Central memory CD4-positive, alpha-beta T cell (primary cell): ENCODE measurements at regions not wholly inside any gene's neighbourhood (a gene's known extent, or its start where the extent isn't known, plus 50 kb on each side); places are given as distances from the start of the nearest gene placed in this dataset.
"Not testable (repeated sequence)": the region's sequence is repeated elsewhere in the genome, so short reads cannot be mapped to it uniquely, and the experiment has no call there.

ENCODE experiments used
- DNase-seq: peaks from one replicate; pipeline ENCODE4 v3.0.0; 2022

DNA sequence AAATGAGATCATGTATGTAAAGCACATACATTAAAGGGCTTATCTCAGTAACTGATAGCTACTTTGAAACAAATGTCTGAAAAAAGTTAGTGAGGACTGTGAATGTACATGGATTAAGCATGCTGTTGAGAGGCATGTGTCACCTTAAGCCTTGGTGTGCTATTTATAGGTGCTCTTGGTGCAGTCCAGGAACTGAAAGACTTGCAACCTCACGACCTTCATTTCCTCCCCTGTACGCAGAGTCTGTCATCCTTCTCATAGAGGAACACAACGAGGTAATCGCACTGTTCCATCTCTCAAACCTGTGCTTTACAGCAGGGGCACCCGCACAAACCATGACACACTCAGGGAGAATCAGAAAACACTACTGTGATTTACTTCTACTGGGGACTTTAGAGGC is 65.6 kb downstream of the UFM1 start:
- no peak for DNase-seq

DNA sequence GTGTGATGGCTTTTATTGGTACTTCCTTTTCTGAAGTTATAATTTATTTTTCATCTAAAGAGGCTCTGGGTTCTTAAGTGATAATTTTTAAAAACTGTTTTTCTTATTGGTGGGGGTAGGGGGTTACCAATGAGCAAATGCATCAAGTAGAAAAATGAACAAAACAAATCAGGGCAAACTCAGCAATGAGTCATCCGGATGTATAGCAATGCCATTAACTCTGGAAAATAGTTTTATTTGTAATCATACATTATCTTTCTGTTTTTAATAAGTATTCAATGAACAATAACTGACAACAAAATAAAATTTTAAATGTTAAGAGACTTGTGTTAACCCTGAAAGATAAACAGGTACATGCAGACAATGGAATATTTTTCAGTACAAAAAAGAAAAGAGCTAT is 67.6 kb downstream of the UFM1 start:
- DNase-seq: no peak

DNA sequence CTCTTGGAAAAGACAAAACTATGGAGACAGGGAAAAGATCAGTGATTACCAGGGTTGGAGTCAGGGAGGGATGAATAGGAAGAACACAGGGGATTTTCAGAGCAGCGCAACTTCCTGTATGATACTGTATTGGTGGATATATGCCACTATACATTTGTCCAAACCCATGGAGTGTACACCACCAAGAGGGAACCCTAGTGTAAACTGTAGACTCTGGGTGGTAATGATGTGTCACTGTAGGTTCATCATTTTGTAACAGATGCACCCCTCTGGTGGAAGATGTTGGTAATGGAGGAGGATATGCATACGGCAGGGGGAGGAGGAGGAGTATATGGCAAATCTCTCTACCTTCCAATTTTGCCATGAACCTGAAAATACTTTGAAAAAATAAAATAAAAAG is 68.1 kb downstream of the UFM1 start:
- DNase-seq: no peak

DNA sequence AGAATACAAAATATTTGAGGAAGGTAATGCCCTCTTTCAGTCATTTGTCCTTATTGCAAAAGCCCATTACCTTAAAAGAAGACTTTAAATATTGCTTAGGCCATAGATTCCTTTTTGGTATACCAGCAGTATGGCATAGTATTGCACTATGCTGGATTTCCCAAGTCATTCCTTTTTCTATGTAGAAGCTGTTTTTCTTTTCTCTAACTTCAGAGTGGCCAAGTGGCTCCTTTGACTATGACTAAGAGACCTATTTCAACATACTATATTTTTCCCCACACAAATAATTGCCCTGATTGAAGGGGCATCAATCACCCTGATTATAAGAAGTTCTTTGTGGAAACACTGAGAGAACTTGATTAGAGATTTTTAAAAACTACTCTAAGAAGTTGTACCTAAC is 68.6 kb downstream of the UFM1 start:
- DNase-seq: no peak

DNA sequence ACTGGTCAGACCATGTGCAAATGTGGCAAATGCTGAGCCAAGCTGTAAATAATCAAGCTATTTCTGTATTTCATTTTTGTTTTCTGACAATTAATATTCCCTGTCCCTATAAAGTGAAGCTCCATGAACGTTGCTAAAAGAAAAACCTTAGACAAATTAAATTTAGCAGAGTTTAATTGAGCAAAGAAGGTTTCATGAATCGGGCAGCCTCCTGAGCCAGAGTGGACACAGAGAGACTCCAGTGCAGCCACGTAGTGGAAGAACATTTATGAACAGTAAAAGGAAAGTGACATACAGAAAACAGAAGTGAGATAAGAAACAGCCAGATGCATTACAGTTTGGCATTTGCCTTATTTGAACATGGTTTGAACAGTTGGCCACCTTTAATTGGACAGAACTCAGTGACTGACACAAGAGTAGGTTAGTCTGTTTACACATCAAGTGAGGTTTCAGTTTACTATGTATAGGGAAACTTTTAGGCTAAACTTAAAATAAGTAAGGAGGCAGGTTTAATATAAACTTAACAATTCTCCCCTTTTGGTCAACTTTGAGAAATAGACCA is 69.7 kb downstream of the UFM1 start:
- no peak for DNase-seq

DNA sequence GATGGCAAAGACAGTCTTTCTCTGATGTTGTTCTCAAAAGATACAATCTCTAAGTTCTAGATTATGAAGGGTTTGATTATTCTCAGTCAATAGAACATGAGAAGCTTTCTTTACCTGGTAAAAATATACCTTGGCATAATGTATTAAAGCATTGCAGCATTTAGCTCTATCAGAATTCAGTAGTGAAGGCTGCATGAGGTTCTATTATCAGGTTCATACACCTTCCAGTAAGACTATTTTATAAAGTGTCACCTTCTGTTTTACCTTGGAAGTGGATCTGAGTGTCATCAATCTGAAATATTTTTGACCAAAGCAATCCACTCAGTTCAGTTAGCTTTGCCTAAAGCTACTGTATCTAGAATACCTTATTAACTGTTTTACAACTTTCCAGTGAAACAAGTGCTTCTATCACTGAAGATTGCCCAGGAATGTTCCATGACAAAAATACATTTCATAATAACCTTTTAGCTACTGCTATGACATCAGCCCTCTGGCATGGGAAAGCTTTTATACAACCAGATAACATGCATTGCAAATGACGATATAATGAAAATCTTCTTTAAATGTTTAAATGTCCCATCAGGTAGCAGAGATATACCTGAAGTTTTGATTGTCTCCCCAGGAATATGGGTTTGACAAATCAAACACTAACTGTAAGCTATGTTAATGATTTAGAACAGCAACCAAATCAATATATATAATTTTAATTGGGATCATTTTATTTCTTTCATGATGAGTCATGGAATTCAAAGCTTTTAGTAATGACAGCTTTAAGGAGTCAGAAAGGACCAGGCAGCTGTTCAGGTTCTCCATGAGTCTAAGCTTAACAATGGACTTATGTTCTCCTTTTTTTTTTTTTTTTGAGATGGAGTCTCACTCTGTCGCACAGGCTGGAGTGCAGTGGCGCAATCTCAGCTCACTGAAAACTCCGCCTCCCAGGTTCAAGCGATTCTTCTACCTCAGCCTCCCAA is 72.2 kb downstream of the UFM1 start:
- no peak for DNase-seq

DNA sequence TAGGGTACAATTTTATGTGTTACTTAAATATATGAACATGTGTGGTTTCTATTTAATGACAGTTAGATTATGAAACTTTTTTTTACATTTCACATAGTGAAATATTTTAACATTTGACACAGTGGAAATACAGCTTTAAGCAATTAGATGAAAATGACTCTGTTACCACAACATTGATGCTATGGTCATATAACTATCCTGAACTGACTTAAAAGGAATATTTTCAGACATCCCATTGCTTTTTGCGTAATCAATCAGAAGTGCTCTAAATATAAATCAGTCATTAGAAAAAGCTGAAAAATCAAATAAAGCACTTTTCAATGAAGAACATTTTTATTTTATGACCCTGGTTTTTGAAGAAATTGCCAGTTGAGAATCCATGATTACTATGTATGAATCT is 80.3 kb downstream of the UFM1 start:
- no peak for DNase-seq

DNA sequence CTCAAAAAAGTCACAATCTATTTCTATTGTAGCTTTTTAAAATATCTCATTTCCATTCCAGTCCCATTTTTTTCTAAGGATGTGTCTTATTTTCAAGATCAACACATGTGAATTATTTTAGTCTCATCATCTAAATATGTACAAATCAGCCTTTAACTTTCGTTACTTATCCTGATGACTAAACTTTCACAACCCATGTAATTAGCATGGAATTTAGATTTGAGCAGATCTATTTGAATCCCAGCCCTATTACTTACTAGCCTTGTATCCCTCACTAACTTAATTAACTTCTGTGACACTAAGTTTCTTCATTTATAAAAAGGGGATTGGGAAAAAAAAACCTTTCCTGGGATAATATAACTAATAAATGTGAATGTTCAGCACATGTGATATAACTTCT is 81.1 kb downstream of the UFM1 start:
- DNase-seq: no peak

DNA sequence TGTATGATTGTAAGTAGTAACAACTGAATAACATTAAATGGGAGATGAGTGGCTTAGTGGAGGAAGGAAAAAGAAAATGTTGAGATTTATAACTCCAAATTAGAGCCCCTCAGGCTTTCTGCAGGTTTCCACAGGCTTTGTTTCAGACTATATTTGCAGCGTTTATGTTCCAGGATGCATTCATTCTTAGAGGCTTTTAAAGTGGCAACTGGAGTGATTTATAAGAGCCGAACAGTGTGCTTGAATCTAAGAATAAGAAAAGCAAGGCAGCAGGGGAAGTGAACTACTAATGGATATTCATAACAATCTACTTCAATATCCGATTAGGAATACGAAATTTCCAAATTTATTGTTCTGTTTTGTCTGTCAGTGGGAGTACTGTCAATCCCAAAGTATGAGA is 91.0 kb downstream of the UFM1 start:
- DNase-seq: no peak

DNA sequence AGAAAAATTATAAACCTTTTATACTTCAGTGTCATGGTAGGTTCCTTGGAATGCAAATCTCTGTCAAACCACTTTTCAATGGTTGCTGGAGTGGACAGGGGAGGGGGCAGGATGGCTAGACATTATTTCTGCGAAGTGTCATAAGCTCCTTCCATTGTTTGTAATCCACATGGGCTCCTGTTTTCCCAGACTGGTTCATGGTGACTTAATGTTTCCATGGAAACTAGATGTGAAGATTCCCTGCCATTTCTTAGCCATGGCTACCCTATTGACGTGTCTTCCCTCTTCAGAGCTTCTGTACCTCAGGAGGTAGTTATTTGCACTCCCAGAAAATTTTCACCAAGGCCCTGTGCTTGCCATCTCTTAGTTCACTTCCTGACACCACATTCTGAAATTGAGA is 95.3 kb downstream of the UFM1 start:
- DNase-seq: no peak

DNA sequence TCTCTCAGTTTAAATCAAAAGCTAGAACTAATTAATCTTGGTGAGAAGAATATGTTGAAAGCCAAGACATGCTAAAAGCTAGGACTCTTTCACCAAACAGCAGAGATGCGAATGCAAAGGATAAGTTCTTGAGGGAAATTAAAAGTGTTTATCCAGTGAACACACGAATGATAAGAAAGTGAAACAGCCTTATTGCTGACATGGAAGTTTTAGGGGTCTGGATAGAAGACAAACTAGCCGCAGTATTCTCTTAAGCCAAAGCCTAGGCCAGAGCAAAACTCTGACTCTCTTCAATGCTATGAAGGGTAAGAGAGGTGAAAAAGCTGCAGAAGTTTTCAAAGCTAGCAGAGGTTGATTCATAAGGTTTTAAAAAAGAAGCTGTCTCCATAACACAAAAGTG is 103.0 kb downstream of the UFM1 start:
- DNase-seq: no peak

DNA sequence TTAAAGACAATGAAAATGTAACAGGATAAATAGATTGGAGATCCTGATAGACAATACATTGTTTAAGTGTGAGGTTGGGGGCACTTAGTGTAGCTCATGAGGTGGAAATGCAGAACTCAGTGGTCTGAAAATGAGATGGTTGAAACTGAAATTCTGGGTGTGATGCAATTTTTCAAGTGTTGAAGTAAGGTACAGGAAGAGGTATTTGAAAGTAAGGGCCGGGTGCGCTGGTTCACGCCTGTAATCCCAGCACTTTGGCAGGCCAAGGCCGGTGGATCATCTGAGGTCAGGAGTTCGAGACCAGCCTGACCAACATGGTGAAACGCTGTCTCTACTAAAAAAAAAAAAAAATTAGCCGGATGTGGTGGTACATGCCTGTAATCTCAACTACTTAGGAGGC is 113.0 kb downstream of the UFM1 start:
- no peak for DNase-seq

DNA sequence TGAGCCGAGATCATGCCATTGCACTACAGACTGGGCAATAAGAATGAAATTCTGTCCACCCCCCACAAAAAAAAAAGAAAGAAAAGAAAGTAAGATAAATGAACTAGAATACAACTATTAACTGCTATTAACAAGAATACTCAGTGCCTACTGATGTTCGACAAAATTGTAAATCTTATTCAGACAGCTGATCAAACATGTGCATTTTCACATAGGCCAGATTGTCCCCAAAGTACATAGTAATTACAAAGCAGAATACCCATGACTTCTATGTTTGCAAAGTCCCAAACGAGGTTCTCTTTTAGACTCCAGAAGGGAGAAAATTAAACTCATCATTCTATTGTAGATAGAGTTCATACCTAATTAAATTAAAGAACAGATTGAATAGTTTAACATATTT is 113.4 kb downstream of the UFM1 start:
- DNase-seq: no peak

DNA sequence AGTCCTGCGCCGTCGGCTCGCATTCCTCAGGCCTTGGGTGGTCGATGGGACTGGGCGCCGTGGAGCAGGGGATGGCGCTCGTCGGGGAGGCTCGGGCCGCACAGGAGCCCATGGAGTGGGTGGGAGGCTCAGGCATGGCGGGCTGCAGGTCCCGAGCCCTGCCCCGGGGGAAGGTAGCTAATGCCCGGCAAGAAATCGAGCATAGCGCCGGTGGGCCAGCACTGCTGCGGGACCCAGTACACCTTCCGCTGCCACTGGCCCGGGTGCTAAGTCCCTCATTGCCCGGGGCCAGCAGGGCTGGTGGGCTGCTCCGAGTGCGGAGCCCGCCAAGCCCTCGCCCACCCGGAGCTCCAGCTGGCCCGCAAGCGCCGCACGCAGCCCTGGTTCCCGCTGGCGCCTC is 122.8 kb downstream of the UFM1 start:
- DNase-seq: not testable (repeated sequence)

DNA sequence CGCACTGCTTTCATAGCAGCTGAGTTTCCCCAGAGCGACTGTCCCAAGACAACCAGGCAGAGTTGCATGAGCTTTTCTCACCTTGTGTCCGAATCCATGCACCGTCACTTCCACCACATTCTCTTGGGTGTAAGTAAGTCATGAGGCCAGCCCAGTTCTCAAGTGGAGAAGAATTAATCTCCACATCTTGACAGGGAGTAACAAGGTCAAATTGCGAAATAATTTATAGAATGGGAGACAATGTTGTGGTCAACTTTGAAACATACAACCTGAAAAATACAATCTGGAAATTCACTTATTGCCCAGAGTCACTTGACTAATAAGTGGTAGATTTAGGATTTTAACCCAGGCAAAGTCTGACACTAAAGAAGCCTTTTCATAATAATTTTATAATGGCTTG is 123.7 kb downstream of the UFM1 start:
- no peak for DNase-seq

DNA sequence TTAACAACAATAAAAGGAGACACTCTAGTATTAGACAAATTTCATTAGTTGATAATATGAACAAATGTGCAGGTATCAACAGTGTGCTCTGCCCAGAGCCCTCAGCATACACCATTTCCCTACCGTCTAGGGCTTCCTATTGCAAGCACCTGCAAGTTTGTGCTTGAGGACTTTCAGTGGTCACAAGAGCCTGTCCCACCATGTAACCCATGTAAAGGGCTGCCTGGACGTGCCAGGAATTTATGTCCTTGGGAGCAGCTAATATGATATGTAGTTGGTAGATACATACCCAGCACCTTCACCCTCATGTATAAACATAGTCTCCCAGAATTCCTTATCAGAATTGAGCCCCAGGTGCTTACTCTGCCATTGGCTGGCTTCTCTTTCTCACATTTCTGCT is 128.0 kb downstream of the UFM1 start:
- DNase-seq: no peak

DNA sequence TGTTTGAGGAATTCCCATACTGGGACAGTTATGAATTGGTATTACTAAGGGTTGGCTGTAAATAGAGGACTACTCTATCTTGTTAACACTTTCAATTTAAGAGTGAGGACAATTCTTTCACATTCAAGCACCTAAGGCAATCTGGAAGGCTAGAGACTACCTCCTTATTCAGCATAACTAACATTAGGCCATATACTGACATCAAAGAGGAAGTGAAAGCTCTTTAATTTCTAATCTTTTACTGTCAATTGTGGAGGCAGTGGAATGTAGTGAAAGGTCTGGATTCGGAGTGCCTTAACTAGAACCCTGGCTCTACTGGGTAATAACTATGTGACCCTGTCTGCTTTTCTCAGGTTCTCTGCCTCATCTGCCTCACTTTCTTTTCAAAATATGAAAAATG is 134.0 kb downstream of the UFM1 start:
- no peak for DNase-seq

DNA sequence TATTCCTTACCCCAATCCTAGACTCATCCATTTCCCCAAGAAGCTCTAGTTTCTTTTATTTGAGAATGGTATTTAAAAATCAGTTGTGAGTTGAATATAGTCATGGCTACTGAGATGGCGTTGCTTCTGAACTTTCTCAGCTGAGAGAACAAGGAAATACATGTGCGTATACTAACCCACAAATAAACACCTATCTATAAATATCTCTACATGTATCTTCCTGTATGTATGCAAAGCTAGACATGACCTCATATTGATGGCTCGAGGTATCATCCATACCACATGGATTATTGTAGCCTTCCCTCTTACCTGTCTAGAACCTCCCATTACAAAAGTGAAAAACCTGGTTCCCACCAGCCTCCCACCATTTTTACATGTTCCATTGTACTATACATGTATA is 141.0 kb downstream of the UFM1 start:
- no peak for DNase-seq

DNA sequence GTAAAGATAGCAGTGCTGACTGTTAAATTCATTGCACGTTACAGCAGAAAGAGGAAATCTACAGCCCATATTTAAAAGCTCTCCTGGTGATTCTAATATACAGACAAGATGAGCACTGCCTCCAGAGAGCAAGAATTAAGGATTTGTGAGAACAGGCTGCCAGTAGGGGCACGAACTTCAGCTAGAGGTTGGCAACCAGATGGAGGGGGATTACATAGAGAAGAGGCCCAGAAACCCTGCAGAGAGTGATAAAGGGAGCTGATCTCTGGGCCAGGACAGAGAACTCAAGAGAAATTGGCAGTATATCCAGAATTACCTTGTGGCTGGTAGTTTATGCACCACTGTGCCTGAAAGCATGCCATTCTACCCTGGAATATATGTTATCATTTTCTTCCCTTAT is 144.8 kb downstream of the UFM1 start:
- DNase-seq: no peak

DNA sequence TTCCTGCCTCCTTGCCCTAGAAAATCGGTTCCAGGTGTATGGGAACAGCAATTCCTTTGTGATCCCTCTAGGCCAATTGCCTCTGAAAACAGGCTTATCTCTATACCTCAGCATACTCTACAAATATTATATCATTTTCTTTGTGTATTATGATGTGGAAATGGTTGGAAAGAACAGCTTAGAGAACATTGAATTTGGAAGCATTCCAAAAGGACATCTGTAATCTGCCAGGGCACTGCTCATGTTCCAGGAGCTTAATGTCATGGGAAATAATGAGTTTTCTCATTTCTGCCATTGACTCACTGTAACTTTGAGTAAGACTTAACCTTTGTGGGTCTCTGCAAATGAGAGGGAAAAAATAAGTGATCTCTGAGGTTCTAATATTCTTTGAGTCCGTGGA is 147.3 kb downstream of the UFM1 start:
- DNase-seq: no peak

DNA sequence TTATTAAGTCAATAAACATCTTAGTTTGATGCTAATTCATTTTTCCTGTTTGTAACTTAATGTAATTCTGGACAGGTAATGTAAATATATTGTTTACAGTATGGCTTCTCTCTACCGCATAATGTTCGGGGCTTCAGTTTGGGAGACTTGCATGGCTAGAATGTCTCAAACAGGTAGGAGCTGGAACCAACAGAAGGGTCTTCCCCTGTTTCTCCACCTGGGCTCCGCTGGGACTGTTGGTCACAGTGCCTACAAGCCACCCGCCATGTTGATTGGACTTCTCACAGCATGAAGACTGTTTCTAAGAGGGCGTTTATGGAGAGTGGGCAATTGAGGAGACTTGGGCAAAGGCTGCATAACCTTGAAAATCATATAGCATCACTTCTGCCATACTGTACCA is 148.6 kb downstream of the UFM1 start:
- DNase-seq: no peak

DNA sequence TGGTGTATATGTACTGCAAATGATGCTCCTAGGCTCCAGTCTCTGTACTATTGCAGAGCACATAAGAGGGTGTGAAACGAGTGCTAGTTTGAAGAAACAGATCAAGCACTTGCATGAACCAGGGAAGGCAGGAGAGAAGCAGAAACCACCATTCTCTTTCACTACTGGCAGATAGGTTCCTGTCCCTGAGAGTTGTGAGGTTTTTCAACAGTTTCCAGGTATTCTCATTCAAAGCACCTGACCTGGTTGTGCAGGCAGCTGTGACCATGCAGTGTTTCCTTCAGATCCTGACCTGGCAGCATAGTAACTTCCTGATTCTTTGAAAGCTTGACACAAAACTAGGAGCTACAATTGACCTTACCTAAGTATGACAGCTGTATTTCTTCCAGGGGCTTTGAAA is 164.9 kb downstream of the UFM1 start:
- DNase-seq: no peak

DNA sequence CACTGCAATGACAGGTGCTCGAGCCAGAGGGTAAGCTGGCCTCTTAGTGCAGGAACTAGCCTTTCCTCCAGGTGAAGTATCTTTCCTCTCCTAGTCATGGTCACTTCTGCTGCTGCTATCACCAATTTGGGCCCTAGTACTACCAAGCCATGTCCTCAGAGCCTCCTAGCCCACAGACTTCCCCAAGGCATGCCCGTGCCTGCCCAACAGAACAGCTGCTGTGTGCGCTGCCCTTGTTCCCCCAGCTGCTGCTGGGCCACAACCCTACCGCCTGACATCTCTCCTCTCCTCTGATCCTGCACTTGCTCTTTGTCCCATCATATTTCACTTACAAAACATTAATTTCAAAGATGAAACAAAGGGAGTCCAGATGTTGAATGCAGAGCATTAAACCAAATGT is 168.5 kb upstream of the FREM2 start:
- no peak for DNase-seq

DNA sequence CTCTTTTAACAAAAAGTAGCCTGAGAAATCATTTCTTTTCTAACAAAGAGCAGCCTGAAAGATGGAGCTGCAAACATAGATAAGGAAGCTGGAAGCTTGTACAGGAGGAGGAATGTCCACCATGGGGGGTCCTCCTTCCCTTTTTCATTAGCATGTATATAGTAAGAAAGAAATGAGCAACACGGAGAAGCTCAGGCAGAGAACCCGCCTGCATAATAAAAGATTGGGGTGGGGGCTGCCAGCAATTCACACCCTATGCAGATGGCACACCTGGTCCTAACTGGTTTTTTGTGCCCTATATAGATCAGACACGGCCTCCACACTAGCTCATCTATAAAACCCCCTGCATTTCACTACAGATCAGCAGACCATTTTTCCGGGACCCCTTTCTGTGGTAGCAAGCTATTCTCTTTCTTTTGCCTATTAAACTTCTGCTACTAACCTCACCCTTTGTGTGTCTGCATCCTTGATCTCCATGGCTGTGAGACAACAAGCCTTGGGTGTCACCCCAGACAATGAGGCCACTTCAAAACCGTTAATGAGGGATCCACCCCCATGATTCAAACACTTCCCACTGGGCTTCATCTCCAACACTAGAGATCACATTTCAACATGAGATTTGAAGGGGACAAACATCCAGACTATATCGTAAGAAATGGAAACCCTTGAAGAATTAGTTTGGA is 167.5 kb upstream of the FREM2 start:
- no peak for DNase-seq
